HG03460 (cell line): ENCODE measurements at regions not wholly inside any gene's neighbourhood (a gene's known extent, or its start where the extent isn't known, plus 50 kb on each side); places are given as distances from the start of the nearest gene placed in this dataset.

Experiments used
- ATAC-seq: cut with Tn5 transposase; IDR thresholded peaks from one replicate; pipeline ENCODE4 v1.9.1; 2021; ENCODE audit not compliant: unreplicated experiment

DNA sequence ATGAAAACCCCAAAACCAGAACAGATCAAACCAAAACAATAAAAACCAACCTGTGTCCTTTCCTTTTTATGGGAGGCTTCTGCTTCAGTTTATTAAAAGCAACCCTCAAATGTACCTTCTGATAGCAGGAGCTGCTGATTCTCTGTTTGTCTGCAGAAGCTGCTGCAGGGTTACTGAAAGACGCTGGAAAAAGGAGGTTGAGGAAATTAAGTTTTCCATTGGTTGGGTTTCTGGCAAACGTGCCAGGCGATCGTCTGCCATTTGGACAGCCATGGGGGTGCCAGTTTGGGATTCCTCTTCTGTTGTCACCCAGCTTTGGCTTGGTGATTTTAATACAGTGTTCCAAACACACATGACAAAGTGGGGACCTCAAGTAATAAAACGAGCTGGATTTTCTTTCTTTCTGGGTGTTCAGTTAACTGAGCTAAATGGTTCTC lies 185.4 kb upstream of the ZFHX3 start:
- no peak for ATAC-seq

DNA sequence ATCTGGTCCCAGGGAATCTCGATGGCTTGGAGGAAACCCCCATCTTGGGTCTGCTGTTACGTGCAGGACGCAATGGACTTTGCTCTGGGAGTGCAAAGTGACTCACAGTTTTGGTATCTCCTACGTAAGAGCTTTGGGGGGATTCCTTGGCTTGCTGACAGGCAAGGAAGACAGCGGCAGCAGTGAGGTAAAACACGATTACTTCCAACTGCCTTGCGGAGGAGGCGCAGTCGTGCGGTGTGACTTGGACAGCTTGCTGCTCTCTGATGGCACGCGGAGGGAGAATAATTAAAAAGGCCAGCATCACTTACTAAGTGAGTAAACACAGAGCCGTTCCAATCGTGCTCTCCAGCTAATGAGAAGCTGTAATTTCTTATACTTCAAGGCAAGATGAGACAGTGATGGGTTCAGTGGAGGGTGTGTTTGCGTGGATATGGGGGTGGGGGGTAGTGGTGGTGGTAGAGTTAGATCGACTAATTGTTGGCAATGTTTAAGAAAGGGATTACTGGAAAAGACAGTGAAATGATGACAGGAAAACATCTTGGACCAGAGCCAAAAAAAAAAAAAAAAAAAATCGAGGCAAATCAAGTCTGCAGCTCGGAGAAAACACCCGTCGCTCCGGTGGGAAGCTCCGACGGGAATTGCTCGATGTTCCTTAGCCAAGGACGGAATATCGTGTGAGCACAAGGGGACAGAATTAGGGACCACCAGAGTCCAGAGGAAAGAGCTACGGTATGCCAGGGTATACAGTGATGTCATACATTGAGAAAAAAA lies 184.8 kb upstream of the ZFHX3 start:
- ATAC-seq = no peak

DNA sequence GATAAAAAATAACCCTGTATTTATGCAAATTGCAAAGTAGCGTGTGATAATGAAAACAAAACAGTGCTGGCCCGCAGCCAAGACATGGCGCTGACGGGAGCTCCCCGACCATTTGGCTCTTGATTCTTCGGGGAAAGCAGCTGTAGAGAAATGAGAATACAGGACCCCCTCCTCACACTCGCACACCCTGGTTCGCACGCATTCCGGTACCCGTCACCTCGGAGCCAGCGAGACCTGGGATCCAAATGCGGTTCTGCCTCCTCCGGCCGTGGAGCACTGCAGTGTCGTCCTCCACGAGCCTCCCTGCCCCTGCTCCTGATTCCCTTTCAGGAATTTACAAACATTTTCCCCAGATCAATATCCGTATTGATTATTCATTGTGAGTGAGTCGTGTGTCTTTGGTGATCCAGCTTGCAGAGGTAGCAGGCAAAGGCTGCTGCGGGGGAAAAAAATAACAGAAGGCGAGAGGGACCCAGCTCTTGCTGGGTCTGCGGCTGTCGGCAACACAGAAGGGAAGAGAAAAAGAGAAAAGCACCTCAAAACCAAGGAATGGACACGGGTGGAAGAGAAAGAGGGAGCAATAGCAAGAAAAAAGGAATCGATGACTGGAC lies 184.1 kb upstream of the ZFHX3 start:
- ATAC-seq = no peak

DNA sequence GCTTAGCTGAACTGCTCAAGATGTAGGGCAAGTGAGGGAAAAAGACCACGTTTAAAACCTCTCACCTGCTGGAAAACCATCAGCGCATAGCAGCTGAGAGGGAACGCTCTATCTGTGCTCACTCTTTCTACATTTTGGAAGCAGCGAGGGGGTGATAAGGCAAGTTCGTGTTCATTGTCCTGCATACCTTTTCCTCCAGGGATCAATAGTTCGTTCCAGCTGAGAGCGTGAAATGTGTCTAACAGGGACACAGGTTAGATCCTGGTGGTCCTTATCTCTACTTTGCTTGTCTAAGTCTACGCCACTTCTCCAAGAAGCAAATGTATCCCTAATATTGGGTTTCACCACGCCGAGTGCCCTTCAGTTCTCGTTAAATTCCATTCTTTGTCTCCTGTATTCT lies 183.5 kb upstream of the ZFHX3 start:
- ATAC-seq = no peak

DNA sequence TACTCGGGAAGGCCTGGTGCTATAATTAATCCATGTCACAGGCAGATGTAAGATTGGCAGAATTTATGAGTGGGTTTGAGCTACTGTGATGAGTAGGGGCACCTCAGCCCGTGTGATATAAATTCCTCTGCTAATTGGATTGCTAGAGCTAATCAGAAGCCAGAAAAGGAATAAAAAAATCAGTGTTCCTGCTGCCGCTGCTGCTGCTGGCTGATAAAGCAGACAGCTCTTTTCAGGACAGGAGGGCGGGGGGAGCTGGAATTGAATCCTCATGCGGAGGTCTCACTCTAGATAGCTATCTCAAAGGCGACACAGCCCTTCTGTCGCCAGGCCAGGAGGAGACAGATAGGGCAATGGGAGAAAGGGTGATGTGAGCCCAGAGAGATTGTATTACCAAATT lies 182.7 kb upstream of the ZFHX3 start:
- ATAC-seq = no peak

DNA sequence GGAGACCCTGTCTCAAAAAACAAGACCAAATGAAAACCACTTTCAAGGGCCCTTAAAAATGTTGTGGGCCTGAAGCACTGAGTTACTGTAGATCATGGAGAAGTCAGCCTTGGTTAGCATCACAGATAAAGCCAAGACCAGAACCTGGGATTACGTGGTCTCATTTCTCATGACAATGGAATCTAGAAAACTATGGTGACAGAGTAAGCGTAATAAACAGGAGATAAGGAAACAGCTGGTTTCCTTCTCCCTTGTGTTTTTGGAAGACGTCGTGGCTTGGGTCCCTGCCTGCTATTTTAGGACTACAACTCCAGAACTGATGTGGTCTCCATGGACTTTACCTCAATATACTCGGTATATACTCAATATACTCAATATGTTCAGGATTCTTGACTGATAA lies 180.7 kb upstream of the ZFHX3 start:
- no peak for ATAC-seq

DNA sequence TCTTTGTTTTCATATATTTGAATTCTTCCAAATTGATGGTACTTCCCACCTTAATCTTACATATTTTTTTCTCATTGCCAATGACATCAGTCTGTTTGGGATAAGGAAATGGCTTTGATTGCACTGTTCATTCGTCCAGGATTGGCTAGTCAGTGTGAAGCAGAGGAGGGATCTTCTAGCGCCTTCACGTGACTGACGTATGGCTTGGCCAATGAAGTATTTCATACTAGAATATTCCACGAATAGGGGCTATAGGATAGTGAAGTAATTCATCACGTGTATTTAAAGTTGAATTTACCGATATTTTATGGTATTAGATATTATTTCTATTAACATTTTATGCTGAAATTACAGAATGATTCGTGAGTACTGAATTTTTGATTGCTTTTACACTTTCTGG lies 178.7 kb upstream of the ZFHX3 start:
- ATAC-seq = no peak

DNA sequence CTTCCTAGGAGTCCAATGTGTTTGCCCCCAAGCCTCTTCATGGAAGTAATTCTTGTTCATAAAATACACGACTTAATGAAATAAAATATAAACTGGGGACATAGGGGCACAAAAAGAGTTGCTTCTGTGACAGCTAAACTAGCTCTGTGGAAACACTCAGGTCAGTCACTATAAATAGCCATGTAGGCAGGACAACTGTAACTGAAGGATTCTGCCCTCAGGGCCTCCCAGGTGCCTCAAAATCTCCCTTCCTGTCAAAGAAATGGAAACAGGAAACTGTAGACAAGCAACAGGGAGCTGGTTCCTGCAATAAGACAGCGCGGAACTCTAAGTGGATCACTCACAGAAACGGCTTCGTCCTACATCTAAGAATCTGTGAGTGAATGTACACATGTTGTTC lies 178.1 kb upstream of the ZFHX3 start:
- no peak for ATAC-seq

DNA sequence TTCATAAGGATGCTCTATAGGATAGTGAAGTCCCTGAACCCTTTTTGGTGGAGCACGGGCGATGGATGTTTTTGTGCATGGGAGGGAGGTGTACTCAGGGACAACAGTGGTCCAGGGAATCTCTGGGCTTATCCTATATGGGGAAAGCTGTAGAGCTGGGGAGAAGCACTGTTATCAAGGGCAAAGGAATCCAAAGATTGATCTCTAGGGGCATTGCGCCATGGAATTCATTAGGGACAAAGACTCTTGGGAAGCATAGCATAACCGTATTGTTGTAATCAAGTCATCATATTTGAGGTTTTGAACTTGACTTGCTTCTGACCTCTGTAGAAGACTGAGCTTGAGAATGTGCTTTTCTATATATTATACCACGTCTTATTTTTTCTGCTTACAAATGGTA lies 172.9 kb upstream of the ZFHX3 start:
- ATAC-seq = no peak

DNA sequence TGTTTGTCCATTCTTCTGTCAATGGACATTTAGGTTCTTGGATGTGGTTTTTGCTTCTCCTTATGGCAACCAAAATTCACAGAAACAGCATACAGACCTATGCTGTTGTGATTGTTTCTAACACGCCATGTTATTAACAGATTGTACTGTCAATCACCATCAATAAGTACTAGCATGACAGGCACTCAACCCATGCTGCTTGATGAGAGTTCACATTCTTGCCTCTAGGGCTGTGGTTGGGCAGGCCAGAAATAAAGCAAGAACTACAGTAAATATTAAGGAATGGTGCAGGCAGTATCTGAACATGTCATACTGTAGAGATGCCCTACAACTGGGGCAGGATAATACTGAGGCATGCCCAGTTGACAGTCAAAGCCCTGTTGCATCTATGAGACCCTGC lies 171.2 kb upstream of the ZFHX3 start:
- ATAC-seq = no peak

DNA sequence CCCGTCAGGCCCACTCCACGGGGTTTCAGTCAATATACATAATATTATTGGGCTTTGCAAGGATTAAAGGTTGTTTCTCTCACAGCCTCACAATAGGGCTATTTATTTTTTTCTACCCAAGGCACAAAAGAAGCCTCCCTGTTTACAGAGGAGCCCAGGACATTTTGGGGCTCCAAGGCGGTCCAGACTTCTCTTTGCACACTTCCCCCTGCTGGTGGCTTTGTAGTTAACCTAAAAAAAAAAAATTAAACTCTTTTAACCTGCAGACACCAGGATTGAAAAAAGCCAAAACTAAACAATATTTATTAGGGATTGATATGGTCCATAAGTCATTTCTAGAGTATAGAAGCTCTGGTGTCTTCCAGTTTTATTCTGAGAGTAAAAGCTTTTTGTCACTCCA lies 169.7 kb upstream of the ZFHX3 start:
- no peak for ATAC-seq

DNA sequence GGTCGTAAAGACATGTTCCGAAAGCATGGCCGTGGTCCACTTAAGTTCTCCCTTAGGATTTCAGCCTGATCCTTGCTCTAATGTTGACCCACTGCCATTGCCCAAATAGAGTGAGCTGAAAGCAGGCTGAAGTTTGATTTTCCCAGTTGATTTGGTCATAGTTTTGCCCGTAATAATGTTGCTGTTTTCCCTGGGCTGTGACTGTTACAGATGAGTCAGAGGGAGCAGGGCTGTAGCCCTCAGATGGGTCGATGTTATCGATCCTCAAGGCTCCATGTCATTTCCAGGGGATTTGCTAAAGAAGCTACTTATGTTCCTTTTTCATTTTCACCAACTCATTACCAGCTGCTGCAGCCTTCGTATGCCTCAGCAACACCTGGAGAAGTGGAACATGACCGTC lies 169.0 kb upstream of the ZFHX3 start:
- no peak for ATAC-seq

DNA sequence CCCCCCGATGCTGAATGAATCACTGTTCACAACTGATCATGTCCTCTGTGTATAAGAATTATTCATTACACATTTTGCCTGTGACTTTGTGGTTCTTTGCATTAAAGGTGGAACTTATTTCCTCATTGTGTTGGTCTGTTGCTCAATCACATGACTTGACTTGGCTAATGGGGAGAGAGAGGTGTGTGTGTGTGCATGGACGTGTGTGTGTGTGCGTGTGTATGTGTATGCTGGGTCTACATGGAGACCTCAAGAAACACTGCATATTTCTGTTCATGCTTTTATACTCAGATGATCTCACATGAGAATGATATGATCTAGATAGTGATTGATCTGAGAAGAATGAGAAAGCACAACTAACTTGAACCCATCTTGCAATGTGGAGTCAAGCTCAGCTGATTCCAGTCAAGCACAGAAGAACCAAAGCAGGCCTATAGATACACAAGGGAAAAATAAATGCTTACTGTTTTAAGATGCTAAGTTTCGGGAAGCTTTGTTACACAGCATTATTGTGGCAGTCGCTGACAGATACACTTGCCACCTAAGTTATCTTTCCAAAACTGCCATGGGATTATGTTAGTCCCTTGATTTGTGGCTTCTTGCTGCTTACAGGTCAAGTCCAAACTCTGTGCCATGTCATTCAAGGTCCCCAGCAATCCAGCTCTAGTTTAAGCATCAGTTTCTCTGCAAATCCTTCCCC lies 167.9 kb upstream of the ZFHX3 start:
- no peak for ATAC-seq

DNA sequence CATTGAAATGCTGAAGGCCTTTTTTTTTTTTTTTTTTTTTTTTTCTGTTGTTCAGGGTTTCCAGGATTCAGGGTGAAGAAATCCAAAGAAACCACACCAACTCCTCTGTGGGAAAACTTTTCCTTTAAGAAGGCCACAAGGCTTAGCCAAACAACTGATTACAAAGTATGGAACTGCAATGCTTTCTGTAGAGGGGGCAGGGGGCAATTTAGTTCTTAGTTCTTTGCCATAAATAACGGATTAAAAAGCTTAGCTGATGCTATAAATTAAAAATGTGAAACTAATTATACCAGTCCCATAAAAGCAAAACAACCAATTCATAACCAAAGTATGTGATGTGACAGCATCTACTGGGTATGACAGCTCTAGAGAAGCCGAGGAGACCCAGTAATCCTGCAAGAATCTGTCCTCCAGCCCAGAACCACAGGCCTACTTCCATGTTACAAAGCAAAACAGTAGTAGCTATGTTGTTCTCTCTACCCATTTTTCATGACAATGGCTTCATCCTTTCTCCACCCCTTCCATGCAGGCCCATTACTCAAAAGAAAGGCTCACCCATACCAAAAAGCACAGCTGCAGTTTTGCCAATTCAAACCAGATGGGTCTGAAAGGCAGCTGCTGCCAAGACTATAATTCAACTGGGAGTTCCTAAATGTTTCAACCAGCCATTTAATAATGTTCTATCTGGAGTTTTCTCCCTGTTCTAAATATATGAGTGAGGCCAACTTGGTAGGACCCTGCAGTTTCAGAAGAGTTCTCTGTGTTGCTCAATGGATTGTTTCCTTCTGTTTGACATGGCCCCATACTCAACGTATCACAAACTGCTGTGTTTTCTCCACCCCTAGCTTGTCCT lies 167.1 kb upstream of the ZFHX3 start:
- ATAC-seq = no peak

DNA sequence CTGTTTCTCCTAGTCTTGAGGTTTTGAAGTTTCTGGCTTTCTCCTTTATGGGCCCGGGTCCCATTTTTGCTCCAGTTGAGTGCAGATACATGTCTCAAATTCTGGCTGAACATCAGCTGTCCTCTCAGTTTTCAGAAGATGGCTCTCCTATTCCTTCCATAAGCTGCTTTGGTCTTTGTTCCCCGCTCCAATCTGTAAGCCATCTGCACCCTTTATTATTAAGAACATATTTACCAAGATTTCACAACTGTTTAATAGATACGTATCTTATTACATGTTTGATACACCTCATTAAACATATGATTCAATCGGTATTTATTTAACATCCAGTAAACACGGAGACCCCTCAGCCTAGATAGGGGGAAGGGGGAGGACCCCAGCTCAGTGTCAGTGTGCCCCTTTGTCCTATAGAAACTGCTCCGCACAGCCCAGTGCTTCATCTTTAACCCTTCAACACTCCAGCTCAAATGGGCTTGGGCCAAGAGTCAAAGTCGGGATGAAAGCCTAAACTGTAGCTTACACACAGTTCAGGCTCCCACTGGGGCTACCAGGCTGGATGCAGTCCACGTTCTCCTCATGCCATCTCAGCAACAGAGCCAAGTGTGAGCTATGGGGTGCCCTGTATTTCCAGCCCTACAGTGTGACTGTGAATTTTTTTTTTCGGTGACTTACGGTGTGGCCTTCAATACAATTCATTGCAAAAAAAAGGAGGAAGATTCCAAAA lies 166.0 kb upstream of the ZFHX3 start:
- no peak for ATAC-seq

DNA sequence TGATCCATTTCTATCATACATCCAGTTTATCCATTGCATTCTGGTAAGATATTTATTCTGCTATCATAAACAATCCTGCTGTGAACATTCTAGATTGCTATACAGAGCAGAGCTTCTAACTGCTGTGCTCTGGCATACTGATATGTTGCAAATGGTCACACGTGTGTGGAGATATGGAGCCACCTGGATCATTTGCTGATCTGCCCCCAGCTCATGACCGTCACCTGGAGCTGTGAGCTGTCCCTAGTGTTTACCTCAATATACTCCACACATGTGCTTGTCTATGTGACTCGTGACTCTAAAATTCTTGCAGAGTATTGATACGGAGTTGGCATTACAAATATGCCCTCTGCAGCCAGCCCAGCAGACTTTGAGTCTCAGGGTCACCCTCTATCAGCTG lies 164.5 kb upstream of the ZFHX3 start:
- no peak for ATAC-seq

DNA sequence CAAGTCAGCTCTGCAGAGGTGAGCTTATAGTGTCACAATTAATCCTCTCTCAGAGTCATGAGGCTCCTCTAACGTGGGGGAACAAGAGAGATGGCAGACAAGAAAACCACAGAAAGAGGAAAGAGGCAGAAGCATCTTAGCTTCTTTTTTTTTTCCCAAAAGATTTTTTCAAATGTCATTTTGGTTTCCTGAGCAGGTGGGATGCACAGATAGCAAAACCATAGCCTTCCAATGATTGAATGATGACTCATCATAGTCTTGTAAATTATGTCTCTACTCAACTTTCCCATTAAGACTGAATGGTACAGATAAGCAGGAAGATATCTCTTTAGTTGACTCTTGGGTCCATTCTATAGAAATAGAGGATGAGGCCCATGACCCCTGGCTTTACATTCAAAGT lies 162.8 kb upstream of the ZFHX3 start:
- no peak for ATAC-seq

DNA sequence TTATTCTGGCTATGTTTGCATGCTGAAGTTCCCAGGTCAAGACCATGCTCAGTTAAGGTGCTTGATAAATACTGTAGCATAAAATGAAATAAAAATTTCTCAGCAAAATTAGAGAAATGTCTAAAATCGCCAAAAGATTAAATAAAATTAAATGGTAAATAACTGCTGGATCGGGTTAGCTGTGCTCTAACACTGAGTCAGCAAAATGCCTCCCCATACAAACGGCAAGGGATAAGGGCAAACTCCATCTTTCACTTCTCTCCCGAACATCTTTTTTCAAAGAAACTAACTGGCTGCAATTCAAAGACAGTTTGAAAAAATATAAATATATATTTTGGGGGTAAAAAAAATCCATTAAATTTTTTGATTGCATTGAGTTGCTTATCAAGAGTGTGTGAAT lies 162.2 kb upstream of the ZFHX3 start:
- ATAC-seq = no peak

DNA sequence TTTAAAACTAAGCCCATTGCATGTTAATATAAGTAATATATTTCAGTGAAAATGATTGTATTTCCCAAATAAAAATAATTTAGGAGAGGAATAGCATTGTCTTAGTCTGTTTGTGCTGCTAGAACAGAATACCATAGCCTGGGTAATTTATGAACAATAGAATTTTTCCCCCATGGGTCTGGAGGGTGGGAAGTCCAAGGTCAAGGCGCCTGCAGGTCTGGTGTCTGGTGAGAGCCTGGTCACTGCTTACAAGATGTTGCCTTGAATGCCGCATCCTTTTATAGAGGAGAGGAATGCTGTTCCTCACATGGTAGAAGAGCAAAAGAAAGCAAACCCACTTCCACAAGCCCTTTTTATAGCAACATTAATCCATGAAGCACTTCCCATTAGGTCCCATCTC lies 161.3 kb upstream of the ZFHX3 start:
- ATAC-seq = no peak

DNA sequence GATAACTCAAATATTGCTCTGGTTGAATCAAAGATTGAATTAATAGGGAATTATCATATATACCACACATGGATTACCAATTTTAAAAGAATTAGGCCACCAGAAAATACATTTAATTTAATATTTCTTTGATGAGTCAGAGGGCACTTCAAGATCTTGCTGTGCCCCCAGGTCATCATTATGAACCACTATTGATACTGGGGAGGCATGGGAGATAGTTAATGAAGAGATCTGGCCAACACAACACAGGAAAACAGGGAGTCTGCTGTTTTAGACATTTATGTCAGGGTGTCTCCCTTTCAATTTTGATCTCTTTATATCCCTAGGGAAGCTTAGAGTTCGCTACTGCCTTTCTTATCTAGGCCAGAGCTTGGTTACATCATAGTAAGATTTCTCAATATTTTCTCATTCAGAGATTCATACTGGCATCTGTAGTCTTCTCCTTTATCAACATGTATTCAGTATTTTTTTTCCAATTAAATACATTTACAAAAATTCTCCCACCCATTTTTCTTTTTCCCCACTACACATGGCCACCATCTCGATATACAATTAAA lies 158.3 kb upstream of the ZFHX3 start:
- no peak for ATAC-seq
